Keratinocyte (primary cell): ENCODE measurements at regions not wholly inside any gene's neighbourhood (a gene's known extent, or its start where the extent isn't known, plus 50 kb on each side); places are given as distances from the start of the nearest gene placed in this dataset.

Experiments used
- DNase-seq: peaks from one replicate; pipeline ENCODE4 v3.0.0-alpha.2; 2011; ENCODE audit warnings: low read depth, missing footprints, low spot score
- FAIRE-seq: peaks from 2 replicates; lab custom pipeline; 2011; peaks lifted over from hg19 to GRCh38; lab: Jason Lieb, UNC
- H2AFZ ChIP-seq: 2 replicates; pipeline ENCODE4 v1.6.0; 2012; ENCODE audit warnings: low read length, control low read depth, inconsistent platforms; ENCODE audit not compliant: control insufficient read depth
- H3K27ac ChIP-seq: 2 replicates; pipeline ENCODE4 v1.5.1; 2011; ENCODE audit warnings: low read length; ENCODE audit not compliant: control insufficient read depth, insufficient read depth
- H3K27me3 ChIP-seq: 3 replicates; pipeline ENCODE4 v1.6.0; 2011; ENCODE audit warnings: low read length; ENCODE audit not compliant: control insufficient read depth, insufficient read depth; ENCODE audit errors: extremely low read depth
- H3K36me3 ChIP-seq, 2 experiments: 2 replicates in 1 of 2; 3 replicates in 1 of 2; pipeline ENCODE4 v1.5.1; 2011; ENCODE audit warnings: low read length in 2 of 2, mild to moderate bottlenecking in 1 of 2; ENCODE audit not compliant: control insufficient read depth in 2 of 2, insufficient read depth in 2 of 2; ENCODE audit errors: extremely low read depth in 1 of 2
- H3K4me1 ChIP-seq: 3 replicates; pipeline ENCODE4 v1.5.1; 2011; ENCODE audit warnings: low read length; ENCODE audit not compliant: control insufficient read depth, insufficient read depth; ENCODE audit errors: extremely low read depth
- H3K4me2 ChIP-seq: 3 replicates; pipeline ENCODE4 v1.6.0; 2011; ENCODE audit warnings: low read depth, low read length; ENCODE audit not compliant: control insufficient read depth, insufficient read depth; ENCODE audit errors: extremely low read depth
- H3K4me3 ChIP-seq, 3 experiments: fragments of 200-600 bp in 1 of 3; sonication (generic) in 1 of 3; 2 replicates in 2 of 3; 3 replicates in 1 of 3; pipeline ENCODE4 v1.5.1; 2011 to 2016; ENCODE audit warnings: low read length in 3 of 3, mild to moderate bottlenecking in 3 of 3, control low read depth in 2 of 3, inconsistent platforms in 1 of 3, low read depth in 1 of 3, mixed read lengths in 1 of 3, mixed run types in 1 of 3, moderate library complexity in 1 of 3; ENCODE audit not compliant: control insufficient read depth in 2 of 3, insufficient read depth in 2 of 3; ENCODE audit errors: extremely low read depth in 1 of 3
- H3K79me2 ChIP-seq: 2 replicates; pipeline ENCODE4 v1.6.0; 2012; ENCODE audit warnings: low read length; ENCODE audit not compliant: control insufficient read depth, insufficient read depth
- H3K9ac ChIP-seq: 3 replicates; pipeline ENCODE4 v1.6.0; 2011; ENCODE audit warnings: low read length; ENCODE audit not compliant: control insufficient read depth, insufficient read depth; ENCODE audit errors: extremely low read depth
- H3K9me1 ChIP-seq: 3 replicates; pipeline ENCODE4 v1.6.0; 2011; ENCODE audit warnings: low read length; ENCODE audit not compliant: control insufficient read depth, insufficient read depth; ENCODE audit errors: extremely low read depth
- H3K9me3 ChIP-seq: 2 replicates; pipeline ENCODE4 v1.5.1; 2012; ENCODE audit warnings: low read depth, low read length; ENCODE audit not compliant: control insufficient read depth
- H4K20me1 ChIP-seq: 3 replicates; pipeline ENCODE4 v1.6.0; 2011; ENCODE audit warnings: low read length; ENCODE audit not compliant: control insufficient read depth, insufficient read depth; ENCODE audit errors: extremely low read depth
- CTCF ChIP-seq, 3 experiments: IDR thresholded peaks in 1 of 3; conservative IDR thresholded peaks in 1 of 3; optimal IDR thresholded peaks in 1 of 3; 2 replicates in 2 of 3; 3 replicates in 1 of 3; pipeline versions ENCODE3 to v1.5.1; 2011; ENCODE audit warnings: low read length in 3 of 3, mild to moderate bottlenecking in 3 of 3, moderate library complexity in 2 of 3, control low read depth in 1 of 3, inconsistent platforms in 1 of 3; ENCODE audit not compliant: insufficient read depth in 2 of 3; ENCODE audit errors: extremely low read depth in 1 of 3
- EZH2 ChIP-seq: IDR thresholded peaks from one replicate; pipeline ENCODE4 v1.6.1; 2012; ENCODE audit warnings: inconsistent platforms, mild to moderate bottlenecking, low read length, moderate library complexity
- dilution Hi-C: fragments of 300-500 bp; cut with MboI; formaldehyde crosslinking; loops from one replicate; pipeline ENCODE4 v1.7.0; 2020; ENCODE audit warnings: low sequenced_read_pairs; ENCODE audit not compliant: extremely low pct_ligation_motif_present

- Histone ChIP-seq H3K9me3 (no peaks in the 10 kb centered on the region), H3K27me3 (no peaks in the 10 kb centered on the region), H3K9me1 (no peaks in the 10 kb centered on the region), H3K36me3 (no peaks in the 10 kb centered on the region), H3K4me1 (no peaks in the 10 kb centered on the region), H3K27ac (no peak overlapping the region), H2AFZ (no peak overlapping the region), H3K79me2 (no peaks in the 10 kb centered on the region), H3K4me2 (no peak overlapping the region), H3K9ac (no peak overlapping the region), H4K20me1 (no peaks in the 10 kb centered on the region), H3K4me3 (no peak overlapping the region)
- no peak for TF ChIP-seq CTCF (optimal IDR thresholded peaks at IDR 0.05 in 1 of 3, IDR thresholded peaks at IDR 0.05 in 1 of 3, conservative IDR thresholded peaks at IDR 0.05 in 1 of 3; ENCODE audit: extremely low read depth in 1 of 3, insufficient read depth in 2 of 3, low read length in 3 of 3)
- TF ChIP-seq EZH2, result no peak
- FAIRE-seq (no peak), DNase-seq (no peak)
- dilution Hi-C loops, result no loop called here
Measured at GRCh38 chr10:59000162-59000825, 176.1 kb upstream of the PHYHIPL start.

GRCh38 chr10:59002011-59002410, 174.4 kb upstream of the PHYHIPL start:
- Histone ChIP-seq H3K4me2 (no peak overlapping the region), H2AFZ (no peak overlapping the region), H3K36me3 (no peaks in the 10 kb centered on the region), H3K27me3 (no peaks in the 10 kb centered on the region), H3K4me3 (no peak overlapping the region), H3K27ac (no peak overlapping the region), H3K9me1 (no peaks in the 10 kb centered on the region), H3K9me3 (no peaks in the 10 kb centered on the region), H3K79me2 (no peaks in the 10 kb centered on the region), H3K9ac (no peak overlapping the region), H4K20me1 (no peaks in the 10 kb centered on the region), H3K4me1 (no peaks in the 10 kb centered on the region)
- FAIRE-seq, result no peak
- dilution Hi-C loops, result no loop called here
- DNase-seq, result no peak
- TF ChIP-seq EZH2, result no peak
- TF ChIP-seq CTCF (optimal IDR thresholded peaks at IDR 0.05 in 1 of 3, IDR thresholded peaks at IDR 0.05 in 1 of 3, conservative IDR thresholded peaks at IDR 0.05 in 1 of 3; ENCODE audit: extremely low read depth in 1 of 3, insufficient read depth in 2 of 3, low read length in 3 of 3), result no peak
